Neutrophil (primary cell): ENCODE measurements at regions not wholly inside any gene's neighbourhood (a gene's known extent, or its start where the extent isn't known, plus 50 kb on each side); places are given as distances from the start of the nearest gene placed in this dataset.

Source experiments
- H3K27ac ChIP-seq: fragments of 200-600 bp; sonication (generic); 2 replicates; pipeline ENCODE4 v1.5.1; 2016; ENCODE audit warnings: mild to moderate bottlenecking, moderate library complexity
- H3K27me3 ChIP-seq: fragments of 200-600 bp; sonication (generic); 2 replicates; pipeline ENCODE4 v1.6.0; 2016; ENCODE audit warnings: mild to moderate bottlenecking
- H3K36me3 ChIP-seq: fragments of 200-600 bp; sonication (generic); 2 replicates; pipeline ENCODE4 v1.5.1; 2017
- H3K4me1 ChIP-seq, 2 experiments: fragments of 200-600 bp in 1 of 2; sonication (generic) in 1 of 2; 1 replicate in 1 of 2; 2 replicates in 1 of 2; pipeline versions ENCODE4 v1.5.1 to v1.6.1; 2013 to 2016; ENCODE audit warnings: low read depth in 1 of 2, low read length in 1 of 2, mild to moderate bottlenecking in 1 of 2, moderate library complexity in 1 of 2; ENCODE audit not compliant: control insufficient read depth in 1 of 2, insufficient read depth in 1 of 2
- H3K4me3 ChIP-seq, 2 experiments: fragments of 200-600 bp in 1 of 2; sonication (generic) in 1 of 2; 1 replicate in 1 of 2; 2 replicates in 1 of 2; pipeline ENCODE4 v1.5.1; 2013 to 2016; ENCODE audit warnings: low read depth in 1 of 2, low read length in 1 of 2, mild to moderate bottlenecking in 1 of 2, moderate library complexity in 1 of 2
- H3K9me3 ChIP-seq: fragments of 200-600 bp; sonication (generic); 2 replicates; pipeline ENCODE4 v1.5.1; 2016
- CTCF ChIP-seq: fragments of 200-600 bp; sonication (generic); IDR thresholded peaks from 2 replicates; pipeline ENCODE4 v1.5.1; 2016; ENCODE audit warnings: antibody characterized with exemption

GRCh38 chr2:235238537-235238936, 255.3 kb upstream of the AGAP1 start:
- Histone ChIP-seq H3K27ac (no peak overlapping the region), H3K4me1 (no peaks in the 10 kb centered on the region), H3K27me3 (peaks cover 4% of the 10 kb centered on the region), H3K36me3 (no peaks in the 10 kb centered on the region), H3K4me3 (no peak overlapping the region), H3K9me3 (no peaks in the 10 kb centered on the region)
- TF ChIP-seq CTCF = no peak

- Histone ChIP-seq H3K4me3 (no peak overlapping the region), H3K9me3 (no peaks in the 10 kb centered on the region), H3K27me3 (peaks cover 11% of the 10 kb centered on the region), H3K27ac (no peak overlapping the region), H3K36me3 (no peaks in the 10 kb centered on the region), H3K4me1 (no peaks in the 10 kb centered on the region)
- no peak for TF ChIP-seq CTCF
Observed at GRCh38 chr2:235240574-235240973, 253.3 kb upstream of the AGAP1 start.

- Histone ChIP-seq H3K36me3 (no peaks in the 10 kb centered on the region), H3K4me1 (no peaks in the 10 kb centered on the region), H3K4me3 (no peak overlapping the region), H3K27me3 (peaks cover 11% of the 10 kb centered on the region), H3K9me3 (no peaks in the 10 kb centered on the region), H3K27ac (no peak overlapping the region)
- TF ChIP-seq CTCF = no peak
Observed at GRCh38 chr2:235244255-235245220, 249.3 kb upstream of the AGAP1 start.

GRCh38 chr2:235247001-235247400, 246.8 kb upstream of the AGAP1 start:
- Histone ChIP-seq H3K9me3 (no peaks in the 10 kb centered on the region), H3K4me3 (no peak overlapping the region), H3K27ac (no peak overlapping the region), H3K27me3 (peaks cover 7% of the 10 kb centered on the region), H3K36me3 (no peaks in the 10 kb centered on the region), H3K4me1 (no peaks in the 10 kb centered on the region)
- no peak for TF ChIP-seq CTCF

GRCh38 chr2:235255693-235256092, 238.2 kb upstream of the AGAP1 start:
- H3K4me3 ChIP-seq = no peak overlapping the region
- no peaks in the 10 kb centered on the region for H3K4me1 ChIP-seq
- TF ChIP-seq CTCF = no peak
- H3K27me3 ChIP-seq = peaks cover 3% of the 10 kb centered on the region
- no peaks in the 10 kb centered on the region for H3K9me3 ChIP-seq
- no peak overlapping the region for H3K27ac ChIP-seq
- H3K36me3 ChIP-seq = no peaks in the 10 kb centered on the region
